SK-N-SH treated with all-trans-retinoic acid at 6 μM for 48 hours (cell line): ENCODE measurements at regions not wholly inside any gene's neighbourhood (a gene's known extent, or its start where the extent isn't known, plus 50 kb on each side); places are given as distances from the start of the nearest gene placed in this dataset.

ENCODE experiments used
- ARNTL ChIP-seq: fragments of 450-650 bp; formaldehyde crosslinking; IDR thresholded peaks from 2 replicates; pipeline ENCODE4 v1.5.0; 2020; ENCODE audit warnings: low read depth, mild to moderate bottlenecking, moderate library complexity, borderline replicate concordance
- BACH2 ChIP-seq: fragments of 250-450 bp; sonication (Bioruptor Pico); IDR thresholded peaks from 2 replicates; pipeline ENCODE4 v1.9.0; 2021; ENCODE audit warnings: mild to moderate bottlenecking, borderline replicate concordance
- CSDC2 ChIP-seq: fragments of 250-450 bp; sonication (Bioruptor Pico); IDR thresholded peaks from 2 replicates; pipeline ENCODE4 v1.5.0; 2020; ENCODE audit warnings: mild to moderate bottlenecking, moderate library complexity
- PPARA ChIP-seq: fragments of 250-450 bp; sonication (Bioruptor Pico); IDR thresholded peaks from 2 replicates; pipeline ENCODE4 v1.5.0; 2020; ENCODE audit warnings: mild to moderate bottlenecking, borderline replicate concordance
- RARB ChIP-seq: fragments of 250-450 bp; sonication (Bioruptor Pico); IDR thresholded peaks from 2 replicates; pipeline ENCODE4 v1.8.0; 2021; ENCODE audit warnings: mild to moderate bottlenecking, moderate library complexity
- SNAI2 ChIP-seq: fragments of 250-450 bp; sonication (Bioruptor Pico); IDR thresholded peaks from 2 replicates; pipeline ENCODE4 v1.5.0; 2020; ENCODE audit warnings: mild to moderate bottlenecking, moderate library complexity
- TCF4 ChIP-seq: fragments of 250-450 bp; sonication (Bioruptor Pico); IDR thresholded peaks from 2 replicates; pipeline ENCODE4 v1.8.0; 2021; ENCODE audit warnings: mild to moderate bottlenecking, moderate library complexity, borderline replicate concordance
- TOX ChIP-seq: fragments of 250-450 bp; sonication (Bioruptor Pico); IDR thresholded peaks from 2 replicates; pipeline ENCODE4 v1.8.0; 2021; ENCODE audit warnings: mild to moderate bottlenecking, moderate library complexity, borderline replicate concordance
- TSHZ2 ChIP-seq: fragments of 250-450 bp; sonication (Bioruptor Pico); IDR thresholded peaks from 2 replicates; pipeline ENCODE4 v1.5.0; 2020; ENCODE audit warnings: mild to moderate bottlenecking, moderate library complexity
- ZFP3 ChIP-seq: fragments of 250-450 bp; sonication (Bioruptor Pico); IDR thresholded peaks from 2 replicates; pipeline ENCODE4 v1.5.0; 2020; ENCODE audit warnings: mild to moderate bottlenecking, moderate library complexity
- ZNF70 ChIP-seq: fragments of 450-650 bp; formaldehyde crosslinking; IDR thresholded peaks from 2 replicates; pipeline ENCODE4 v1.5.0; 2020; ENCODE audit warnings: mild to moderate bottlenecking, moderate library complexity
- ZNF8 ChIP-seq: fragments of 450-650 bp; formaldehyde crosslinking; IDR thresholded peaks from 2 replicates; pipeline ENCODE4 v1.5.0; 2020; ENCODE audit warnings: mild to moderate bottlenecking, moderate library complexity
- TF ChIP-seq, protein P1 (sequence below): fragments of 250-450 bp; sonication (Bioruptor Pico); IDR thresholded peaks from 2 replicates; pipeline ENCODE4 v1.8.0; 2021; ENCODE audit warnings: low read depth, mild to moderate bottlenecking, moderate library complexity, borderline replicate concordance
- TF ChIP-seq, protein P2 (sequence below): fragments of 250-450 bp; sonication (Bioruptor Pico); IDR thresholded peaks from 2 replicates; pipeline ENCODE4 v1.8.0; 2020; ENCODE audit warnings: mild to moderate bottlenecking, moderate library complexity, borderline replicate concordance

DNA sequence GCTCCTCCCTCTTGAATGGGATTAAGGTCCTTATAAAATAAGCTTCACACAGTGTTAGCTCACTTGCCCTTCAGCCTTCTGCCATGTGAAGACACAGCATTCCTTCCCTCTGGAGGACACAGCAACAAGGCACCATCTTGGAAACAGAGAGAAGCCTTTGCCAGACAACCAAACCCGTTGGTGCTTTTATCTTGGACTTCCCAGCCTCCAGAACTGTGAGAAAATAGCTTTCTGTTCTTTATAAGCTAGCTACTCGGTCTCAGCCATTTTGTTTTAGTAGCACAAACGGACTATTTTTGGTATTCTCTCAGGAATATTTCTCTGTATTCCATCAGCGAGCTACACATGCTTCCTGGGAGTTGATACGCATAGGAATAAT lies 58.6 kb upstream of the IRF2BP2 start:
- TF ChIP-seq, protein P1, sequence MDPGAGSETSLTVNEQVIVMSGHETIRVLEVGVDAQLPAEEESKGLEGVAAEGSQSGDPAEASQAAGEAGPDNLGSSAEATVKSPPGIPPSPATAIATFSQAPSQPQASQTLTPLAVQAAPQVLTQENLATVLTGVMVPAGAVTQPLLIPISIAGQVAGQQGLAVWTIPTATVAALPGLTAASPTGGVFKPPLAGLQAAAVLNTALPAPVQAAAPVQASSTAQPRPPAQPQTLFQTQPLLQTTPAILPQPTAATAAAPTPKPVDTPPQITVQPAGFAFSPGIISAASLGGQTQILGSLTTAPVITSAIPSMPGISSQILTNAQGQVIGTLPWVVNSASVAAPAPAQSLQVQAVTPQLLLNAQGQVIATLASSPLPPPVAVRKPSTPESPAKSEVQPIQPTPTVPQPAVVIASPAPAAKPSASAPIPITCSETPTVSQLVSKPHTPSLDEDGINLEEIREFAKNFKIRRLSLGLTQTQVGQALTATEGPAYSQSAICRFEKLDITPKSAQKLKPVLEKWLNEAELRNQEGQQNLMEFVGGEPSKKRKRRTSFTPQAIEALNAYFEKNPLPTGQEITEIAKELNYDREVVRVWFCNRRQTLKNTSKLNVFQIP (CRISPR knock-in tag), result no peak
- TF ChIP-seq ARNTL, result no peak
- no peak for TF ChIP-seq BACH2
- TF ChIP-seq ZFP3 (CRISPR knock-in tag), result no peak
- TF ChIP-seq RARB (CRISPR knock-in tag), result no peak
- no peak for TF ChIP-seq CSDC2 (CRISPR knock-in tag)
- no peak for TF ChIP-seq ZNF70 (CRISPR knock-in tag)
- TF ChIP-seq TOX (CRISPR knock-in tag), result no peak
- no peak for TF ChIP-seq TCF4 (CRISPR knock-in tag)
- no peak for TF ChIP-seq SNAI2 (CRISPR knock-in tag)
- TF ChIP-seq ZNF8 (CRISPR knock-in tag), result no peak
- TF ChIP-seq PPARA (CRISPR knock-in tag), result no peak
- TF ChIP-seq, protein P2, sequence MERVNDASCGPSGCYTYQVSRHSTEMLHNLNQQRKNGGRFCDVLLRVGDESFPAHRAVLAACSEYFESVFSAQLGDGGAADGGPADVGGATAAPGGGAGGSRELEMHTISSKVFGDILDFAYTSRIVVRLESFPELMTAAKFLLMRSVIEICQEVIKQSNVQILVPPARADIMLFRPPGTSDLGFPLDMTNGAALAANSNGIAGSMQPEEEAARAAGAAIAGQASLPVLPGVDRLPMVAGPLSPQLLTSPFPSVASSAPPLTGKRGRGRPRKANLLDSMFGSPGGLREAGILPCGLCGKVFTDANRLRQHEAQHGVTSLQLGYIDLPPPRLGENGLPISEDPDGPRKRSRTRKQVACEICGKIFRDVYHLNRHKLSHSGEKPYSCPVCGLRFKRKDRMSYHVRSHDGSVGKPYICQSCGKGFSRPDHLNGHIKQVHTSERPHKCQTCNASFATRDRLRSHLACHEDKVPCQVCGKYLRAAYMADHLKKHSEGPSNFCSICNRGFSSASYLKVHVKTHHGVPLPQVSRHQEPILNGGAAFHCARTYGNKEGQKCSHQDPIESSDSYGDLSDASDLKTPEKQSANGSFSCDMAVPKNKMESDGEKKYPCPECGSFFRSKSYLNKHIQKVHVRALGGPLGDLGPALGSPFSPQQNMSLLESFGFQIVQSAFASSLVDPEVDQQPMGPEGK (CRISPR knock-in tag), result no peak
- TF ChIP-seq TSHZ2 (CRISPR knock-in tag), result no peak
